SK-N-SH (cell line): ENCODE measurements at regions not wholly inside any gene's neighbourhood (a gene's known extent, or its start where the extent isn't known, plus 50 kb on each side); places are given as distances from the start of the nearest gene placed in this dataset.

Source experiments
- CTCF ChIA-PET: fragments of 300-600, 350-600 bp; formaldehyde crosslinking; extraction: SDS; loops from one replicate; lab custom pipeline; 2021; lab: Yijun Ruan, JAX
- POLR2A ChIA-PET: fragments of 350-600 bp; sonication (Branson Sonifier 250); formaldehyde crosslinking; extraction: SDS; loops from one replicate; lab custom pipeline; 2020; ENCODE audit warnings: antibody characterized with exemption, inconsistent platforms; lab: Yijun Ruan, JAX
- DNase-seq: peaks from one replicate; pipeline ENCODE4 v3.0.0; 2012
- H2AFZ ChIP-seq: fragments of 200-600 bp; sonication (generic); 2 replicates; pipeline ENCODE4 v1.8.1; 2016; ENCODE audit warnings: antibody characterized with exemption, mild to moderate bottlenecking, low read depth
- H3F3A ChIP-seq: fragments of 200-600 bp; sonication (generic); replicated peaks from 2 replicates; pipeline ENCODE3; 2016; ENCODE audit warnings: antibody characterized with exemption, mild to moderate bottlenecking; ENCODE audit not compliant: insufficient read depth
- H3K27ac ChIP-seq, 2 experiments: fragments of 200-500 bp in 1 of 2; fragments of 200-600 bp in 1 of 2; sonication (Bioruptor generic) in 1 of 2; sonication (generic), shearing (Covaris generic) in 1 of 2; 2 replicates each; pipeline versions ENCODE4 v1.5.1 to v1.6.1; 2014 to 2016; ENCODE audit warnings: low read depth in 2 of 2, inconsistent platforms in 1 of 2, low read length in 1 of 2, mild to moderate bottlenecking in 1 of 2, mixed read lengths in 1 of 2
- H3K27me3 ChIP-seq: fragments of 200-600 bp; sonication (generic), shearing (Covaris generic); 2 replicates; pipeline ENCODE4 v1.6.1; 2016; ENCODE audit warnings: mixed run types; ENCODE audit not compliant: insufficient read depth
- H3K36me3 ChIP-seq, 2 experiments: fragments of 200-500 bp in 1 of 2; fragments of 200-600 bp in 1 of 2; sonication (Bioruptor generic) in 1 of 2; sonication (generic) in 1 of 2; replicated peaks in 1 of 2; 2 replicates each; pipeline versions ENCODE3 to v1.5.1; 2014 to 2016; ENCODE audit warnings: low read length in 1 of 2, mild to moderate bottlenecking in 1 of 2; ENCODE audit not compliant: insufficient read depth in 2 of 2, control insufficient read depth in 1 of 2
- H3K4me1 ChIP-seq, 2 experiments: fragments of 200-500 bp in 1 of 2; fragments of 200-600 bp in 1 of 2; sonication (Bioruptor generic) in 1 of 2; sonication (generic), shearing (Covaris generic) in 1 of 2; 2 replicates each; pipeline versions ENCODE4 v1.5.1 to v1.6.1; 2014 to 2016; ENCODE audit warnings: low read depth in 1 of 2, low read length in 1 of 2, mixed run types in 1 of 2; ENCODE audit not compliant: insufficient read depth in 2 of 2, control insufficient read depth in 1 of 2
- H3K4me2 ChIP-seq: fragments of 200-600 bp; sonication (generic), shearing (Covaris generic); 2 replicates; pipeline ENCODE4 v1.6.1; 2017; ENCODE audit warnings: mixed run types
- H3K4me3 ChIP-seq, 2 experiments: fragments of 200-500 bp in 1 of 2; fragments of 200-600 bp in 1 of 2; sonication (Bioruptor generic) in 1 of 2; sonication (generic), shearing (Covaris generic) in 1 of 2; 2 replicates each; pipeline versions ENCODE4 v1.5.1 to v1.8.1; 2014 to 2016; ENCODE audit warnings: low read depth in 2 of 2, inconsistent platforms in 1 of 2, low read length in 1 of 2, mild to moderate bottlenecking in 1 of 2, mixed read lengths in 1 of 2, moderate library complexity in 1 of 2
- H3K79me2 ChIP-seq: fragments of 200-600 bp; sonication (generic); 2 replicates; pipeline ENCODE4 v1.8.1; 2017; ENCODE audit warnings: mild to moderate bottlenecking; ENCODE audit not compliant: insufficient read depth
- H3K9ac ChIP-seq: fragments of 200-600 bp; sonication (generic); 2 replicates; pipeline ENCODE4 v1.6.1; 2017; ENCODE audit warnings: mixed run types
- H3K9me2 ChIP-seq: fragments of 200-600 bp; sonication (generic); 2 replicates; pipeline ENCODE4 v1.6.1; 2017; ENCODE audit warnings: mixed run types
- H3K9me3 ChIP-seq: fragments of 200-600 bp; sonication (generic); 2 replicates; pipeline ENCODE4 v1.6.1; 2017; ENCODE audit warnings: mixed run types, mild to moderate bottlenecking, moderate library complexity
- H4K20me1 ChIP-seq: fragments of 200-600 bp; sonication (generic); 2 replicates; pipeline ENCODE4 v1.6.1; 2017; ENCODE audit warnings: mild to moderate bottlenecking, mixed run types; ENCODE audit not compliant: insufficient read depth
- FOSL2 ChIP-seq: IDR thresholded peaks from 2 replicates; pipeline ENCODE4 v1.4.0; 2012; ENCODE audit warnings: low read depth, mild to moderate bottlenecking, moderate library complexity, borderline replicate concordance
- GABPA ChIP-seq: IDR thresholded peaks from 2 replicates; pipeline ENCODE4 v1.4.0; 2012; ENCODE audit warnings: low read depth, mild to moderate bottlenecking
- GATA2 ChIP-seq: sonication (generic); formaldehyde crosslinking; IDR thresholded peaks from 2 replicates; pipeline ENCODE4 v1.5.0; 2020; ENCODE audit warnings: mild to moderate bottlenecking, missing genetic modification reagents
- IRF3 ChIP-seq: fragments of 150-350 bp; IDR thresholded peaks from 2 replicates; pipeline ENCODE4 v1.6.1; 2016; ENCODE audit warnings: mild to moderate bottlenecking, low read depth, low read length
- MEF2A ChIP-seq: IDR thresholded peaks from 2 replicates; pipeline ENCODE4 v1.4.0; 2012; ENCODE audit warnings: low read depth, borderline replicate concordance
- MXI1 ChIP-seq: IDR thresholded peaks from 2 replicates; pipeline ENCODE4 v1.6.1; 2012; ENCODE audit warnings: mild to moderate bottlenecking, low read depth, low read length, improper control_type of control experiment
- NFIC ChIP-seq: IDR thresholded peaks from 2 replicates; pipeline ENCODE4 v1.4.0; 2012; ENCODE audit warnings: borderline replicate concordance
- POLR2AphosphoS5 ChIP-seq: IDR thresholded peaks from 2 replicates; pipeline ENCODE4 v1.6.1; 2012; ENCODE audit warnings: low read depth, low read length
- RAD21 ChIP-seq: IDR thresholded peaks from 2 replicates; pipeline ENCODE4 v1.6.1; 2012; ENCODE audit warnings: mild to moderate bottlenecking, low read length
- RCOR1 ChIP-seq: fragments of 150-350 bp; IDR thresholded peaks from 2 replicates; pipeline ENCODE4 v1.6.1; 2017; ENCODE audit warnings: antibody characterized with exemption, low read length
- SIN3A ChIP-seq: IDR thresholded peaks from 2 replicates; pipeline ENCODE4 v1.6.1; 2012; ENCODE audit warnings: low read depth, mild to moderate bottlenecking, low read length, moderate library complexity, borderline replicate concordance
- TAF1 ChIP-seq: IDR thresholded peaks from 2 replicates; pipeline ENCODE4 v1.6.1; 2012; ENCODE audit warnings: low read depth, mild to moderate bottlenecking, low read length, moderate library complexity, borderline replicate concordance
- USF1 ChIP-seq: IDR thresholded peaks from 2 replicates; pipeline ENCODE4 v1.4.0; 2012; ENCODE audit warnings: low read depth, borderline replicate concordance
- YY1 ChIP-seq: IDR thresholded peaks from 2 replicates; pipeline ENCODE4 v1.4.0; 2012; ENCODE audit warnings: low read depth, mild to moderate bottlenecking
- ZBTB33 ChIP-seq: IDR thresholded peaks from 2 replicates; pipeline ENCODE4 v1.4.0; 2012; ENCODE audit warnings: low read depth, borderline replicate concordance
- WGBS: methylation state at CpG from one replicate; pipeline ENCODE4 v1.1.6; 2017; ENCODE audit warnings: low lambda C conversion rate; 5-methylcytosine and 5-hydroxymethylcytosine counted together
- TF ChIP-seq, protein P1 (sequence below): IDR thresholded peaks from 2 replicates; pipeline ENCODE4 v1.6.1; 2012; ENCODE audit warnings: mild to moderate bottlenecking, low read depth, low read length, moderate library complexity
- TF ChIP-seq, protein P2 (sequence below): fragments of 150-350 bp; IDR thresholded peaks from 2 replicates; pipeline ENCODE4 v1.6.1; 2017; ENCODE audit warnings: antibody characterized with exemption, low read length, low read depth, borderline replicate concordance

GRCh38 chr3:23672628-23673027 is 133.1 kb upstream of the UBE2E1 start:
- CTCF ChIA-PET, result no interaction called here
- no peak overlapping the region for H2AFZ ChIP-seq
- POLR2A ChIA-PET, result no interaction called here

More at GRCh38 chr3:23672628-23673027, 133.1 kb upstream of the UBE2E1 start:
- H3K27ac ChIP-seq, result no peak overlapping the region
- peaks cover 16% of the 10 kb centered on the region for H3F3A ChIP-seq
- WGBS, result 82% methylated on average over 4 of the region's 4 CpGs
- H3K4me2 ChIP-seq, result no peak overlapping the region
- no peaks in the 10 kb centered on the region for H3K79me2 ChIP-seq
- no peak overlapping the region for H3K9ac ChIP-seq
- H3K27me3 ChIP-seq, result no peaks in the 10 kb centered on the region
- TF ChIP-seq IRF3, result no peak
- TF ChIP-seq YY1, result no peak
- TF ChIP-seq FOSL2, result no peak
- TF ChIP-seq RAD21, result no peak
- TF ChIP-seq SIN3A, result no peak
- TF ChIP-seq, protein P1, sequence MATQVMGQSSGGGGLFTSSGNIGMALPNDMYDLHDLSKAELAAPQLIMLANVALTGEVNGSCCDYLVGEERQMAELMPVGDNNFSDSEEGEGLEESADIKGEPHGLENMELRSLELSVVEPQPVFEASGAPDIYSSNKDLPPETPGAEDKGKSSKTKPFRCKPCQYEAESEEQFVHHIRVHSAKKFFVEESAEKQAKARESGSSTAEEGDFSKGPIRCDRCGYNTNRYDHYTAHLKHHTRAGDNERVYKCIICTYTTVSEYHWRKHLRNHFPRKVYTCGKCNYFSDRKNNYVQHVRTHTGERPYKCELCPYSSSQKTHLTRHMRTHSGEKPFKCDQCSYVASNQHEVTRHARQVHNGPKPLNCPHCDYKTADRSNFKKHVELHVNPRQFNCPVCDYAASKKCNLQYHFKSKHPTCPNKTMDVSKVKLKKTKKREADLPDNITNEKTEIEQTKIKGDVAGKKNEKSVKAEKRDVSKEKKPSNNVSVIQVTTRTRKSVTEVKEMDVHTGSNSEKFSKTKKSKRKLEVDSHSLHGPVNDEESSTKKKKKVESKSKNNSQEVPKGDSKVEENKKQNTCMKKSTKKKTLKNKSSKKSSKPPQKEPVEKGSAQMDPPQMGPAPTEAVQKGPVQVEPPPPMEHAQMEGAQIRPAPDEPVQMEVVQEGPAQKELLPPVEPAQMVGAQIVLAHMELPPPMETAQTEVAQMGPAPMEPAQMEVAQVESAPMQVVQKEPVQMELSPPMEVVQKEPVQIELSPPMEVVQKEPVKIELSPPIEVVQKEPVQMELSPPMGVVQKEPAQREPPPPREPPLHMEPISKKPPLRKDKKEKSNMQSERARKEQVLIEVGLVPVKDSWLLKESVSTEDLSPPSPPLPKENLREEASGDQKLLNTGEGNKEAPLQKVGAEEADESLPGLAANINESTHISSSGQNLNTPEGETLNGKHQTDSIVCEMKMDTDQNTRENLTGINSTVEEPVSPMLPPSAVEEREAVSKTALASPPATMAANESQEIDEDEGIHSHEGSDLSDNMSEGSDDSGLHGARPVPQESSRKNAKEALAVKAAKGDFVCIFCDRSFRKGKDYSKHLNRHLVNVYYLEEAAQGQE, result no peak
- no peak for TF ChIP-seq GABPA
- TF ChIP-seq MXI1, result no peak
- TF ChIP-seq, protein P2, sequence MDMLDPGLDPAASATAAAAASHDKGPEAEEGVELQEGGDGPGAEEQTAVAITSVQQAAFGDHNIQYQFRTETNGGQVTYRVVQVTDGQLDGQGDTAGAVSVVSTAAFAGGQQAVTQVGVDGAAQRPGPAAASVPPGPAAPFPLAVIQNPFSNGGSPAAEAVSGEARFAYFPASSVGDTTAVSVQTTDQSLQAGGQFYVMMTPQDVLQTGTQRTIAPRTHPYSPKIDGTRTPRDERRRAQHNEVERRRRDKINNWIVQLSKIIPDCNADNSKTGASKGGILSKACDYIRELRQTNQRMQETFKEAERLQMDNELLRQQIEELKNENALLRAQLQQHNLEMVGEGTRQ, result no peak
- TF ChIP-seq ZBTB33, result no peak
- TF ChIP-seq NFIC, result no peak
- TF ChIP-seq POLR2AphosphoS5, result no peak
- no peak for TF ChIP-seq GATA2
- TF ChIP-seq TAF1, result no peak
- no peak for TF ChIP-seq USF1
- no peak for TF ChIP-seq RCOR1
- no peak for TF ChIP-seq MEF2A
- H3K4me1 ChIP-seq, result peaks cover 0 to 12% of the 10 kb centered on the region in 2 experiments; a peak in 3 of 4 replicates
- H3K9me2 ChIP-seq, result no peaks in the 10 kb centered on the region
- no peaks in the 10 kb centered on the region for H3K36me3 ChIP-seq
- DNase-seq, result no peak
- H3K9me3 ChIP-seq, result no peaks in the 10 kb centered on the region
- H4K20me1 ChIP-seq, result no peaks in the 10 kb centered on the region
- no peak overlapping the region for H3K4me3 ChIP-seq
